ENCODE measurements at regions not wholly inside any gene's neighbourhood (a gene's known extent, or its start where the extent isn't known, plus 50 kb on each side); places are given as distances from the start of the nearest gene placed in this dataset.

DNA sequence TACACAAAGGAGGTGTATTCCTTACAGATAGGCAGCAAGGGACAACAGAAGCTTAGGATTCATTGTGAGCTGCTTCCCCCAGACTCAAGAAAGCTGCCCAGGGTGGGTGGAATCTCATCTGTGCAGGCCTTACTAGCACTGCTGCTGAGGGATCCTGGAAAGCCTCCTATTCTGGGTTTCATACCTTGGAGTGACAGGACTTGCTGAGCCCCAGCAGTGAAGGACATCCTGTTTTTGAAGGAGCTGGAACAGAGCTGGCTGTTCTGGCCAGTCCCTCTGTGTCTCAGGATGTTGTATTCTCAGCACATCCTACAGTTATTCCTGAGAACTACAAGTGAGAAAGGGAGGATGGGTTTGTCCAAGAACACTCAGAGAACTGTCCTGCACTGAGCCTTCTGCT, 486.3 kb downstream of the PTPRU start:
- TF ChIP-seq, protein P1, sequence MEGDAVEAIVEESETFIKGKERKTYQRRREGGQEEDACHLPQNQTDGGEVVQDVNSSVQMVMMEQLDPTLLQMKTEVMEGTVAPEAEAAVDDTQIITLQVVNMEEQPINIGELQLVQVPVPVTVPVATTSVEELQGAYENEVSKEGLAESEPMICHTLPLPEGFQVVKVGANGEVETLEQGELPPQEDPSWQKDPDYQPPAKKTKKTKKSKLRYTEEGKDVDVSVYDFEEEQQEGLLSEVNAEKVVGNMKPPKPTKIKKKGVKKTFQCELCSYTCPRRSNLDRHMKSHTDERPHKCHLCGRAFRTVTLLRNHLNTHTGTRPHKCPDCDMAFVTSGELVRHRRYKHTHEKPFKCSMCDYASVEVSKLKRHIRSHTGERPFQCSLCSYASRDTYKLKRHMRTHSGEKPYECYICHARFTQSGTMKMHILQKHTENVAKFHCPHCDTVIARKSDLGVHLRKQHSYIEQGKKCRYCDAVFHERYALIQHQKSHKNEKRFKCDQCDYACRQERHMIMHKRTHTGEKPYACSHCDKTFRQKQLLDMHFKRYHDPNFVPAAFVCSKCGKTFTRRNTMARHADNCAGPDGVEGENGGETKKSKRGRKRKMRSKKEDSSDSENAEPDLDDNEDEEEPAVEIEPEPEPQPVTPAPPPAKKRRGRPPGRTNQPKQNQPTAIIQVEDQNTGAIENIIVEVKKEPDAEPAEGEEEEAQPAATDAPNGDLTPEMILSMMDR (IDR thresholded peaks at IDR 0.05 in 2 of 3, conservative IDR thresholded peaks at IDR 0.05 in 1 of 3; ENCODE audit: borderline replicate concordance in 1 of 3, insufficient read depth in 1 of 3, low read depth in 2 of 3, low read length in 2 of 3): no peak
- TF ChIP-seq, protein P2, sequence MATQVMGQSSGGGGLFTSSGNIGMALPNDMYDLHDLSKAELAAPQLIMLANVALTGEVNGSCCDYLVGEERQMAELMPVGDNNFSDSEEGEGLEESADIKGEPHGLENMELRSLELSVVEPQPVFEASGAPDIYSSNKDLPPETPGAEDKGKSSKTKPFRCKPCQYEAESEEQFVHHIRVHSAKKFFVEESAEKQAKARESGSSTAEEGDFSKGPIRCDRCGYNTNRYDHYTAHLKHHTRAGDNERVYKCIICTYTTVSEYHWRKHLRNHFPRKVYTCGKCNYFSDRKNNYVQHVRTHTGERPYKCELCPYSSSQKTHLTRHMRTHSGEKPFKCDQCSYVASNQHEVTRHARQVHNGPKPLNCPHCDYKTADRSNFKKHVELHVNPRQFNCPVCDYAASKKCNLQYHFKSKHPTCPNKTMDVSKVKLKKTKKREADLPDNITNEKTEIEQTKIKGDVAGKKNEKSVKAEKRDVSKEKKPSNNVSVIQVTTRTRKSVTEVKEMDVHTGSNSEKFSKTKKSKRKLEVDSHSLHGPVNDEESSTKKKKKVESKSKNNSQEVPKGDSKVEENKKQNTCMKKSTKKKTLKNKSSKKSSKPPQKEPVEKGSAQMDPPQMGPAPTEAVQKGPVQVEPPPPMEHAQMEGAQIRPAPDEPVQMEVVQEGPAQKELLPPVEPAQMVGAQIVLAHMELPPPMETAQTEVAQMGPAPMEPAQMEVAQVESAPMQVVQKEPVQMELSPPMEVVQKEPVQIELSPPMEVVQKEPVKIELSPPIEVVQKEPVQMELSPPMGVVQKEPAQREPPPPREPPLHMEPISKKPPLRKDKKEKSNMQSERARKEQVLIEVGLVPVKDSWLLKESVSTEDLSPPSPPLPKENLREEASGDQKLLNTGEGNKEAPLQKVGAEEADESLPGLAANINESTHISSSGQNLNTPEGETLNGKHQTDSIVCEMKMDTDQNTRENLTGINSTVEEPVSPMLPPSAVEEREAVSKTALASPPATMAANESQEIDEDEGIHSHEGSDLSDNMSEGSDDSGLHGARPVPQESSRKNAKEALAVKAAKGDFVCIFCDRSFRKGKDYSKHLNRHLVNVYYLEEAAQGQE (IDR thresholded peaks at IDR 0.05; ENCODE audit: low read depth): no peak
- TF ChIP-seq, protein P3, sequence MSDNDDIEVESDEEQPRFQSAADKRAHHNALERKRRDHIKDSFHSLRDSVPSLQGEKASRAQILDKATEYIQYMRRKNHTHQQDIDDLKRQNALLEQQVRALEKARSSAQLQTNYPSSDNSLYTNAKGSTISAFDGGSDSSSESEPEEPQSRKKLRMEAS (IDR thresholded peaks at IDR 0.05): no peak
- TF ChIP-seq SRF (IDR thresholded peaks at IDR 0.05; ENCODE audit: low read depth): no peak
- no peak for TF ChIP-seq JUND (IDR thresholded peaks at IDR 0.05)
- no peak for TF ChIP-seq EZH2 (IDR thresholded peaks at IDR 0.05)
- no peak for TF ChIP-seq POLR2A (IDR thresholded peaks at IDR 0.05; ENCODE audit: borderline replicate concordance, extremely low read depth, insufficient read depth, insufficient read length)
- no peak for TF ChIP-seq TCF7L2 (IDR thresholded peaks at IDR 0.05; ENCODE audit: borderline replicate concordance, extremely low read depth, insufficient read depth, insufficient read length)
- no peak for TF ChIP-seq POLR2AphosphoS5 (IDR thresholded peaks at IDR 0.05; ENCODE audit: low read depth, low read length)
- TF ChIP-seq, protein P4, sequence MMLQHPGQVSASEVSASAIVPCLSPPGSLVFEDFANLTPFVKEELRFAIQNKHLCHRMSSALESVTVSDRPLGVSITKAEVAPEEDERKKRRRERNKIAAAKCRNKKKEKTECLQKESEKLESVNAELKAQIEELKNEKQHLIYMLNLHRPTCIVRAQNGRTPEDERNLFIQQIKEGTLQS (IDR thresholded peaks at IDR 0.05): no peak
- no peak for TF ChIP-seq YY1 (IDR thresholded peaks at IDR 0.05; ENCODE audit: extremely low read depth, insufficient replicate concordance, low read depth, low read length)
- TF ChIP-seq ZNF274 (IDR thresholded peaks at IDR 0.05; ENCODE audit: low read depth, low read length): no peak
- TF ChIP-seq CBX3 (IDR thresholded peaks at IDR 0.05; ENCODE audit: low read depth): 0 out of 2 replicates have a peak, but pooled peaks have one; percentile 28
- no peak for TF ChIP-seq SP1 (IDR thresholded peaks at IDR 0.05; ENCODE audit: low read depth)

All from HCT116 (cell line).